ENCODE measurements at regions not wholly inside any gene's neighbourhood (a gene's known extent, or its start where the extent isn't known, plus 50 kb on each side); places are given as distances from the start of the nearest gene placed in this dataset.

DNA sequence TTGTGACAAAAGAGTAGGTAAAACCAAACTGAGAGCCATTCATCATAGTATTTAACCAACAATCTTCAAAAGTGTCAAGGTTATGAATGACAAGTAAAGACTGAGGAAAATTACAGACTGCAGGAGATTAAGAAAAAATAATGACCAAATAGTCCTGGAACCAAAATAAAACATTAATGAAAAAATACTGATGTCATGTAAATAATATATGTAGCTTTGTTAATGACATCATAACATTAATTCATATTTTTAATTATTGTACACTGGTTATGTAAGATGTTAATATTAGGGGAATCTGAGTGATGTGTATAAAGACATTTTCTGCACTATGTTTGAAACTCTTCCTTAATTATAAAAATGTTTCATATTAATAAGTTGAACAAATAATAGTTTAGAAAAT lies 436.7 kb downstream of the CYLC2 start:
- Histone ChIP-seq H2BK5ac (ENCODE audit: low read depth, low read length, poor library complexity, severe bottlenecking) (no peak overlapping the region), H4K8ac (ENCODE audit: low read length) (no peak overlapping the region), H2AK5ac (ENCODE audit: low read length, severe bottlenecking) (no peak overlapping the region), H3K27ac (ENCODE audit: low read length, poor library complexity, severe bottlenecking) (no peak overlapping the region), H4K91ac (ENCODE audit: low read length) (no peak overlapping the region), H3K18ac (ENCODE audit: low read depth in 1 of 2, low read length in 2 of 2) (no peak overlapping the region), H3K36me3 (ENCODE audit: control insufficient read depth in 1 of 2, insufficient read depth in 2 of 2, low read depth in 1 of 2, low read length in 2 of 2) (no peaks in the 10 kb centered on the region), H3K23ac (ENCODE audit: low read length in 2 of 2) (no peak overlapping the region), H3K27me3 (ENCODE audit: control insufficient read depth in 1 of 2, insufficient read depth in 1 of 2, low read length in 2 of 2) (no peaks in the 10 kb centered on the region), H3K79me1 (replicated peaks; ENCODE audit: low read length, poor library complexity, severe bottlenecking) (no peaks in the 10 kb centered on the region), H3K14ac (ENCODE audit: low read length in 2 of 2) (no peak overlapping the region), H3K4me2 (ENCODE audit: low read length, poor library complexity, severe bottlenecking) (no peak overlapping the region), H3K4ac (ENCODE audit: low read depth in 1 of 2, low read length in 2 of 2) (no peak overlapping the region), H3K9me3 (ENCODE audit: control insufficient read depth, low read length) (peaks cover 12% of the 10 kb centered on the region), H3K9ac (ENCODE audit: low read length) (no peak overlapping the region), H2BK15ac (ENCODE audit: low read depth, poor library complexity, severe bottlenecking) (no peak overlapping the region), H3K4me3 (ENCODE audit: insufficient read depth in 1 of 2, low read depth in 1 of 2, low read length in 2 of 2) (no peak overlapping the region), H3K4me1 (ENCODE audit: control insufficient read depth, insufficient read depth, low read depth, low read length) (no peaks in the 10 kb centered on the region), H2BK12ac (ENCODE audit: low read length in 2 of 2) (no peak overlapping the region), H2AFZ (ENCODE audit: low read depth, low read length) (no peak overlapping the region), H2BK120ac (ENCODE audit: low read depth, low read length) (no peak overlapping the region)
- DNase-seq: no peak

DNA sequence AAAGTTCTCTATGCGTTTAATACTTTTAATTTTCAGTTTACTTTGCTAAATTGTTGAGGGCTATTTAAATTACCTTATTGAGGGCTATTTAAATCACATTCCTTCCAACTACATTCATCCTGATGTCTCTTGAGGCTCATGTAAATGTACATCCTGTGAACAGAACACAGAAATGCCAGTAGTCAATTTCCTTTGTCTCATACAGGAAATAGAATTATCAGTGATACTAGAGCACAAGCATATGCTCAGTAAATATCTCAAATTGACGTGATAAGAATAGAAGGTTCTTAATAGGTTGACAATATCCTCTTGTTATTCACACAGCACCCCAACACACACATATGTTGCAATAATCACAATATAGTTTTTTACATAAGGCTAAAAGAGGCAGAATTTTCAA lies 449.0 kb downstream of the CYLC2 start:
- H3K9me3 ChIP-seq (ENCODE audit: control insufficient read depth, low read length): no peaks in the 10 kb centered on the region
- H3K9ac ChIP-seq (ENCODE audit: low read length): no peak overlapping the region
- no peak overlapping the region for H2BK5ac ChIP-seq (ENCODE audit: low read depth, low read length, poor library complexity, severe bottlenecking)
- H2AK5ac ChIP-seq (ENCODE audit: low read length, severe bottlenecking): no peak overlapping the region
- no peaks in the 10 kb centered on the region for H3K79me1 ChIP-seq (replicated peaks; ENCODE audit: low read length, poor library complexity, severe bottlenecking)
- no peak overlapping the region for H3K4me3 ChIP-seq (ENCODE audit: insufficient read depth in 1 of 2, low read depth in 1 of 2, low read length in 2 of 2)
- H2BK12ac ChIP-seq (ENCODE audit: low read length in 2 of 2): no peak overlapping the region
- no peak overlapping the region for H3K4ac ChIP-seq (ENCODE audit: low read depth in 1 of 2, low read length in 2 of 2)
- H2BK15ac ChIP-seq (ENCODE audit: low read depth, poor library complexity, severe bottlenecking): no peak overlapping the region
- H3K14ac ChIP-seq (ENCODE audit: low read length in 2 of 2): no peak overlapping the region
- H3K4me1 ChIP-seq (ENCODE audit: control insufficient read depth, insufficient read depth, low read depth, low read length): no peaks in the 10 kb centered on the region
- H3K27ac ChIP-seq (ENCODE audit: low read length, poor library complexity, severe bottlenecking): no peak overlapping the region
- H3K23ac ChIP-seq (ENCODE audit: low read length in 2 of 2): no peak overlapping the region
- H2AFZ ChIP-seq (ENCODE audit: low read depth, low read length): no peak overlapping the region
- DNase-seq: no peak
- H2BK120ac ChIP-seq (ENCODE audit: low read depth, low read length): no peak overlapping the region
- H4K8ac ChIP-seq (ENCODE audit: low read length): no peak overlapping the region
- no peaks in the 10 kb centered on the region for H3K27me3 ChIP-seq (ENCODE audit: control insufficient read depth in 1 of 2, insufficient read depth in 1 of 2, low read length in 2 of 2)
- no CpG with 5 or more reads among the region's 2 CpGs for WGBS
- H4K91ac ChIP-seq (ENCODE audit: low read length): no peak overlapping the region
- H3K4me2 ChIP-seq (ENCODE audit: low read length, poor library complexity, severe bottlenecking): no peak overlapping the region
- H3K36me3 ChIP-seq (ENCODE audit: control insufficient read depth in 1 of 2, insufficient read depth in 2 of 2, low read depth in 1 of 2, low read length in 2 of 2): no peaks in the 10 kb centered on the region
- H3K18ac ChIP-seq (ENCODE audit: low read depth in 1 of 2, low read length in 2 of 2): no peak overlapping the region

DNA sequence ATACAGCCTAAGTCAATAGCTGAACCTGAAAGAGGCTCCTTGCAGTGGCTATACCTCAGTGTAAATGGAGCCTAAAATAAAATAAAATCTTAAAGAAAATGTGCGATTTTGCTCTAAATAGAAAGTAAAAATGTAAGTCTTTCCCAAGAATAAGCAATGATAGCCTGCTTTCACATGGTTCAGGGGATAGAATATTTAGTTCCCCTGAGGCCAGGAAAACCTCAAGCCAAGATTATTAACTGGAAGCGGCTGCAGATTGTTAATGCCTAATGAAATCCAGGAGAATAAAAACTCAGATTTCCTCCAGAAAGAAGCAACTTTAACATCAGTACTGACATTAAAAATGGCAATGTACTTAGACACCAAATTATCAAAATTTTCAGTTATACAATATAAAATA lies 463.7 kb downstream of the CYLC2 start:
- Histone ChIP-seq H4K8ac (ENCODE audit: low read length) (no peak overlapping the region), H3K14ac (ENCODE audit: low read length in 2 of 2) (no peak overlapping the region), H3K27ac (ENCODE audit: low read length, poor library complexity, severe bottlenecking) (no peak overlapping the region), H2BK12ac (ENCODE audit: low read length in 2 of 2) (no peak overlapping the region), H3K4ac (ENCODE audit: low read depth in 1 of 2, low read length in 2 of 2) (no peak overlapping the region), H2AFZ (ENCODE audit: low read depth, low read length) (no peak overlapping the region), H3K4me3 (ENCODE audit: insufficient read depth in 1 of 2, low read depth in 1 of 2, low read length in 2 of 2) (no peak overlapping the region), H3K27me3 (ENCODE audit: control insufficient read depth in 1 of 2, insufficient read depth in 1 of 2, low read length in 2 of 2) (no peaks in the 10 kb centered on the region), H3K79me1 (replicated peaks; ENCODE audit: low read length, poor library complexity, severe bottlenecking) (no peaks in the 10 kb centered on the region), H2BK15ac (ENCODE audit: low read depth, poor library complexity, severe bottlenecking) (no peak overlapping the region), H3K4me1 (ENCODE audit: control insufficient read depth, insufficient read depth, low read depth, low read length) (no peaks in the 10 kb centered on the region), H3K9ac (ENCODE audit: low read length) (no peak overlapping the region), H2BK120ac (ENCODE audit: low read depth, low read length) (no peak overlapping the region), H3K36me3 (ENCODE audit: control insufficient read depth in 1 of 2, insufficient read depth in 2 of 2, low read depth in 1 of 2, low read length in 2 of 2) (no peaks in the 10 kb centered on the region), H3K23ac (ENCODE audit: low read length in 2 of 2) (no peak overlapping the region), H3K18ac (ENCODE audit: low read depth in 1 of 2, low read length in 2 of 2) (no peak overlapping the region), H4K91ac (ENCODE audit: low read length) (no peak overlapping the region), H2BK5ac (ENCODE audit: low read depth, low read length, poor library complexity, severe bottlenecking) (no peak overlapping the region), H3K4me2 (ENCODE audit: low read length, poor library complexity, severe bottlenecking) (no peak overlapping the region), H2AK5ac (ENCODE audit: low read length, severe bottlenecking) (no peak overlapping the region), H3K9me3 (ENCODE audit: control insufficient read depth, low read length) (peaks cover 10% of the 10 kb centered on the region)
- DNase-seq: no peak
- 86% methylated on average over 2 of the region's 2 CpGs for WGBS

DNA sequence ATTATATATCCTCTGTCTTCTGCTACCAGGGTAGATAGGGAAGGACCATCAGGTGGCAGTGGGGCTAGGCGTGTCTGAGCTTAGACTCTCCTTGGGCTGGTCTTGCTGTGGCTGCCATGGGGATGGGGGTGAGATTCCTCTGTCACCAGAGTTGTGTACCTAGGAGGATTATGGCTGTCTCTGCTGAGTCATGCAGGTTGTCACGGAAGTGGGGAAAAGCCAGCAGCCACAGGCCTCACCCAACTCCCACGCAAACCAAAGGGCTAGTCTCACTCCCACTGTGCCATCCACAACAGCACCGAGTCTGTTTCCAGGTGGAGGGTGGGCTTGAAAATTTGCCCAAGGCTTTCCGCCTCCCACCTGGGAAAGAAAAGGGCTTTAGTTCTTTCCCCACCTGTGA lies 476.1 kb downstream of the CYLC2 start:
- Histone ChIP-seq H3K4me3 (ENCODE audit: insufficient read depth in 1 of 2, low read depth in 1 of 2, low read length in 2 of 2) (no peak overlapping the region), H2AK5ac (ENCODE audit: low read length, severe bottlenecking) (no peak overlapping the region), H3K9me3 (ENCODE audit: control insufficient read depth, low read length) (peaks cover 10% of the 10 kb centered on the region), H3K4me2 (ENCODE audit: low read length, poor library complexity, severe bottlenecking) (no peak overlapping the region), H3K4me1 (ENCODE audit: control insufficient read depth, insufficient read depth, low read depth, low read length) (no peaks in the 10 kb centered on the region), H3K27ac (ENCODE audit: low read length, poor library complexity, severe bottlenecking) (no peak overlapping the region), H3K9ac (ENCODE audit: low read length) (no peak overlapping the region), H2BK15ac (ENCODE audit: low read depth, poor library complexity, severe bottlenecking) (no peak overlapping the region), H3K18ac (ENCODE audit: low read depth in 1 of 2, low read length in 2 of 2) (no peak overlapping the region), H3K27me3 (ENCODE audit: control insufficient read depth in 1 of 2, insufficient read depth in 1 of 2, low read length in 2 of 2) (no peaks in the 10 kb centered on the region), H3K23ac (ENCODE audit: low read length in 2 of 2) (no peak overlapping the region), H4K8ac (ENCODE audit: low read length) (no peak overlapping the region), H2BK12ac (ENCODE audit: low read length in 2 of 2) (no peak overlapping the region), H3K4ac (ENCODE audit: low read depth in 1 of 2, low read length in 2 of 2) (no peak overlapping the region), H2AFZ (ENCODE audit: low read depth, low read length) (no peak overlapping the region), H3K79me1 (replicated peaks; ENCODE audit: low read length, poor library complexity, severe bottlenecking) (no peaks in the 10 kb centered on the region), H3K14ac (ENCODE audit: low read length in 2 of 2) (no peak overlapping the region), H2BK120ac (ENCODE audit: low read depth, low read length) (no peak overlapping the region), H3K36me3 (ENCODE audit: control insufficient read depth in 1 of 2, insufficient read depth in 2 of 2, low read depth in 1 of 2, low read length in 2 of 2) (no peaks in the 10 kb centered on the region), H2BK5ac (ENCODE audit: low read depth, low read length, poor library complexity, severe bottlenecking) (no peak overlapping the region), H4K91ac (ENCODE audit: low read length) (no peak overlapping the region)
- no peak for DNase-seq
- 90% methylated on average over 5 of the region's 5 CpGs for WGBS
